Smooth muscle cell (in vitro differentiated cells): ENCODE measurements at regions not wholly inside any gene's neighbourhood (a gene's known extent, or its start where the extent isn't known, plus 50 kb on each side); places are given as distances from the start of the nearest gene placed in this dataset.

Experiments
- DNase-seq: peaks from one replicate; lab custom pipeline; 2025; ENCODE audit not compliant: unreplicated experiment; lab: John Stamatoyannopoulos, UW
- H2AFZ ChIP-seq: fragments of 200-600 bp; sonication (generic); 2 replicates; pipeline ENCODE4 v1.6.0; 2016; ENCODE audit warnings: antibody characterized with exemption, low read depth, mild to moderate bottlenecking
- H3F3A ChIP-seq: fragments of 200-600 bp; sonication (generic); 2 replicates; pipeline ENCODE4 v1.6.0; 2017; ENCODE audit warnings: antibody characterized with exemption, low read depth
- H3K27ac ChIP-seq: fragments of 200-600 bp; sonication (generic); 2 replicates; pipeline ENCODE4 v1.5.1; 2016; ENCODE audit warnings: low read depth, mild to moderate bottlenecking
- H3K27me3 ChIP-seq: fragments of 200-600 bp; sonication (generic); 2 replicates; pipeline ENCODE4 v1.6.1; 2016; ENCODE audit warnings: low read depth, mild to moderate bottlenecking
- H3K36me3 ChIP-seq: fragments of 200-600 bp; sonication (generic); 2 replicates; pipeline ENCODE4 v1.5.1; 2016; ENCODE audit warnings: low read depth
- H3K4me1 ChIP-seq: fragments of 200-600 bp; sonication (generic); 2 replicates; pipeline ENCODE4 v1.5.1; 2016; ENCODE audit warnings: low read depth
- H3K4me2 ChIP-seq: fragments of 200-600 bp; sonication (generic); 2 replicates; pipeline ENCODE4 v1.6.0; 2016; ENCODE audit warnings: mild to moderate bottlenecking
- H3K4me3 ChIP-seq: fragments of 200-600 bp; sonication (generic); 2 replicates; pipeline ENCODE4 v1.5.1; 2016; ENCODE audit warnings: mild to moderate bottlenecking
- H3K79me2 ChIP-seq: fragments of 200-600 bp; sonication (generic); 2 replicates; pipeline ENCODE4 v1.6.0; 2016; ENCODE audit warnings: low read depth, mild to moderate bottlenecking
- H3K9ac ChIP-seq: fragments of 200-600 bp; sonication (generic); 2 replicates; pipeline ENCODE4 v1.6.0; 2016; ENCODE audit warnings: low read depth
- H3K9me3 ChIP-seq: fragments of 200-600 bp; sonication (generic); replicated peaks from 2 replicates; pipeline ENCODE4 v1.5.1; 2016; ENCODE audit warnings: low read depth
- H4K20me1 ChIP-seq: fragments of 200-600 bp; sonication (generic); 2 replicates; pipeline ENCODE4 v1.6.0; 2016; ENCODE audit warnings: low read depth
- WGBS: methylation state at CpG from one replicate; pipeline ENCODE4 v1.1.7; 2016; ENCODE audit warnings: low lambda C conversion rate; 5-methylcytosine and 5-hydroxymethylcytosine counted together
- TF ChIP-seq, protein P1 (sequence below): fragments of 200-600 bp; sonication (generic); IDR thresholded peaks from 2 replicates; pipeline ENCODE4 v1.5.1; 2017; ENCODE audit warnings: borderline replicate concordance, mild to moderate bottlenecking, antibody characterized with exemption; ENCODE audit not compliant: insufficient read depth, poor library complexity, severe bottlenecking

DNA sequence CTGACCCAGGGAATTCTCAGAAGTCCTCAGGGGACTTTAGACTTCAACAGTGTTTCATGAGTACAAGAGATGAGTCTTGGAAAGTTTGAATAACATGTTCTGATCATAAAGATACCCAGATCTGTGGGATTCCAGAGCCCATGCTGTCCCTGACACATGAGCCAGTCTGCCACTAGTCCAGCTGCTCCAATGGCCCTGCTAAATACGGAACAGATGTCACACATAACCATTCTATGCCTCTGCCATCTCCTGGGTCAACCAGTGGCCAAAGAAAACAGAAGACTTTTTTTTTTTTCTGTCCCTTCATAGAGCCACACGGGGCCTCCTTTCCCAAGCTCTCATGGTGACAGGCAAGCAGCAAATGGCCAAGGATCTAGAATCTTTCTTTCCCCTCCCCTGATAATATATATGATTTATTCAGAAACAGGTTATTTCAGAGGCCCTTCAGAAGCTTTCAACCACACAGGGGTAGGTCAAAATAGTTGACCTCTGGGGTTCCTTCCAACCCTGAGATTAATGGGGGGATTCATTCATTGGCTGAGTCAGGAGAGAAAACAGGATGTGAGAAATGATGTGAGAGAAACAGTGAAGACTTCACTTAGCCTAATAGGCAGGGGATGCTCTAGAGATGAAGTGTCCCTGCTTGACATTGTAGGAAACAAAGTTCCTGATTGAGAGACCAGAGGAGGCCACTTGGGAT, 367.7 kb downstream of the CDK5RAP2 start:
- 68% methylated on average over 2 of the region's 2 CpGs for WGBS
- Histone ChIP-seq H3K4me1 (no peaks in the 10 kb centered on the region), H3K27me3 (peaks cover 4% of the 10 kb centered on the region), H3K27ac (no peak overlapping the region), H3K4me3 (no peak overlapping the region), H3K9ac (no peak overlapping the region), H3F3A (no peaks in the 10 kb centered on the region), H3K4me2 (no peak overlapping the region), H2AFZ (no peak overlapping the region), H3K36me3 (no peaks in the 10 kb centered on the region), H3K9me3 (no peaks in the 10 kb centered on the region), H3K79me2 (no peaks in the 10 kb centered on the region), H4K20me1 (no peaks in the 10 kb centered on the region)
- TF ChIP-seq, protein P1, sequence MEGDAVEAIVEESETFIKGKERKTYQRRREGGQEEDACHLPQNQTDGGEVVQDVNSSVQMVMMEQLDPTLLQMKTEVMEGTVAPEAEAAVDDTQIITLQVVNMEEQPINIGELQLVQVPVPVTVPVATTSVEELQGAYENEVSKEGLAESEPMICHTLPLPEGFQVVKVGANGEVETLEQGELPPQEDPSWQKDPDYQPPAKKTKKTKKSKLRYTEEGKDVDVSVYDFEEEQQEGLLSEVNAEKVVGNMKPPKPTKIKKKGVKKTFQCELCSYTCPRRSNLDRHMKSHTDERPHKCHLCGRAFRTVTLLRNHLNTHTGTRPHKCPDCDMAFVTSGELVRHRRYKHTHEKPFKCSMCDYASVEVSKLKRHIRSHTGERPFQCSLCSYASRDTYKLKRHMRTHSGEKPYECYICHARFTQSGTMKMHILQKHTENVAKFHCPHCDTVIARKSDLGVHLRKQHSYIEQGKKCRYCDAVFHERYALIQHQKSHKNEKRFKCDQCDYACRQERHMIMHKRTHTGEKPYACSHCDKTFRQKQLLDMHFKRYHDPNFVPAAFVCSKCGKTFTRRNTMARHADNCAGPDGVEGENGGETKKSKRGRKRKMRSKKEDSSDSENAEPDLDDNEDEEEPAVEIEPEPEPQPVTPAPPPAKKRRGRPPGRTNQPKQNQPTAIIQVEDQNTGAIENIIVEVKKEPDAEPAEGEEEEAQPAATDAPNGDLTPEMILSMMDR = no peak
- DNase-seq = no peak

DNA sequence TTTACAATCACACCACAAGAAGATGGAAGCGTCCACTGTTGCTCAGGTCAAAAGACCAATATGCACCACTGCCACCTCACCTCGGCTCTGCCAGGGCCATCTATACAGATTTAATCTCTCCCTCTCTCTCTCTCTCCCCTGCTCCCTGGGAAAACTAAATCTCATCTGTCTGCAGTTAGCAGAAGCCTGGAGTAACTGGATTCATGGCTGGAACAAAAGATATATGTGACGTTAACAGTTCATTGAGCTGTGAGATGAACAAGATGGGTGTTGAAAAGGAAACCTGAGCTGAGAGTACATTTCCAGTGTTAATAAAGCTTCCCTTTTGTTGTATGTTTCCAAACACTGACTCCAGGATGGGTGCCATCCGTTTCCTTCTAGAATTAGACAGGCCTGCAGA, 369.7 kb downstream of the CDK5RAP2 start:
- H3K4me2 ChIP-seq = no peak overlapping the region
- H4K20me1 ChIP-seq = no peaks in the 10 kb centered on the region
- TF ChIP-seq, protein P1 = no peak
- H3K36me3 ChIP-seq = no peaks in the 10 kb centered on the region
- H3K27me3 ChIP-seq = peaks cover 4% of the 10 kb centered on the region
- no peaks in the 10 kb centered on the region for H3F3A ChIP-seq
- no peak overlapping the region for H3K4me3 ChIP-seq
- no peak overlapping the region for H3K27ac ChIP-seq
- no peak overlapping the region for H2AFZ ChIP-seq
- no peaks in the 10 kb centered on the region for H3K79me2 ChIP-seq
- no peak for DNase-seq
- no peak overlapping the region for H3K9ac ChIP-seq
- WGBS = 89% methylated on average over 4 of the region's 4 CpGs
- H3K4me1 ChIP-seq = no peaks in the 10 kb centered on the region
- no peaks in the 10 kb centered on the region for H3K9me3 ChIP-seq

DNA sequence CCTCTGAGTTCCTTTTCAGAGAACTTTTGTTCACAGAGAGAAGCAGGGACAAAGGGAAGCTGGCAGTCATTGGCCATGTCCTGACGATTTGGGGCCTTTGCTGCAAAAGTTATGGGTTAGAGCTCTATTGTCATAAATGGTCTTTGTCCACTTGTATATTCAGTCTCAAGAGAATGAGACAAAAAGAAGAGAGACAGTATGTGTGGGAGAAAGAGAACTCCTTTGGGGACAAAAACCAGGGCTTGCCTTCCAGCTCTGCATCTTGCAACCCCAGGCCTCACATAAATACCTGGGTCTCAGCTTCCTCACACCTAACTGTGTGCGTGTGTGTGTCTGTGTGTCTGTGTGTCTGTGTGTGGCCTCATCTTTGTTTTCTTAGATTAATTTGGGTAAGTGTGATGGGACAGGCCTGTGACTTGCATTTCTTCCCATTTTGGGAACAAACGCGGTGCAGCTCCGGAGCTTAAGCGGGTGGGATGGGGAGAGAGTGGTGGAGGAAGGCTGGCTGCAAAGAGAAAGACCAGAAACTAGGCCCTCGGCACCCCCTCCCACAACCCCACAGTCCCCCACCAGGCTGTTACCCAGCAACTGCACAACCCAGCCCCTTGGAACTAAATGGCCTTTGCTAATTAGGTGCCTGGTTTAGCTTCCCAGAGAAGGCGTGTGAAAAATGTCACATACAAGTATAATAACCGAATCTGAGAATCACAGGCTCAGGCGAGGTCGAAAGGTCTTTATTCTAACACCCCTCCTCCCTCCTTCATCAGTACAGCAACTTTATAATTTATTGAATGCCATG, 376.9 kb downstream of the CDK5RAP2 start:
- Histone ChIP-seq H3K4me3 (no peak overlapping the region), H3K4me1 (no peaks in the 10 kb centered on the region), H3K36me3 (no peaks in the 10 kb centered on the region), H3K9ac (no peak overlapping the region), H3F3A (no peaks in the 10 kb centered on the region), H3K27ac (no peak overlapping the region), H3K27me3 (peaks cover 3% of the 10 kb centered on the region), H4K20me1 (no peaks in the 10 kb centered on the region), H3K4me2 (no peak overlapping the region), H3K79me2 (no peaks in the 10 kb centered on the region), H3K9me3 (no peaks in the 10 kb centered on the region), H2AFZ (no peak overlapping the region)
- TF ChIP-seq, protein P1 = no peak
- WGBS = 78% methylated on average over 11 of the region's 11 CpGs
- no peak for DNase-seq

DNA sequence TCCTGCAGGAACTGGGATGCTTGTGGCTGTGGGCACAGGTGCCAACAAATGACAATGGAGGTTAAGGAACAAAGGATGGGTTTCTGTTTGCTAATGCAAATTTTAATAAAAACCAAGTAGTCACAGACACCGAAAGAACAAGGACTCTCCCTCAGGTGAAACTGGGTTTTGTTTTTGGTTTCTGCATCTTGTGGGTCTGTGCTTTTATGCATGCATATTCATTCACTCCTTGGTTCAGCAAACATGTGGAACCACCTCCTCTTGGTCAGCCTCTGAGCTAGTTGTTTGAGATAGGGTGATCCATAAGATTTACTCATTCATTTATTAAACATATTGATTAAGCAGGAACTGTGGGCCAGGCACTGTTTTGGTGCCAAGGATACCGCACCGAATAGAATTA, 381.9 kb downstream of the CDK5RAP2 start:
- WGBS = 92% methylated on average over 3 of the region's 3 CpGs

More for the DNA sequence above, 381.9 kb downstream of the CDK5RAP2 start:
- TF ChIP-seq, protein P1 = no peak
- no peaks in the 10 kb centered on the region for H4K20me1 ChIP-seq
- no peak overlapping the region for H2AFZ ChIP-seq
- H3K9ac ChIP-seq = no peak overlapping the region
- no peaks in the 10 kb centered on the region for H3K27me3 ChIP-seq
- no peak overlapping the region for H3K27ac ChIP-seq
- no peaks in the 10 kb centered on the region for H3K79me2 ChIP-seq
- no peak for DNase-seq
- H3K4me3 ChIP-seq = no peak overlapping the region
- no peak overlapping the region for H3K4me2 ChIP-seq
- H3K4me1 ChIP-seq = no peaks in the 10 kb centered on the region
- H3K9me3 ChIP-seq = no peaks in the 10 kb centered on the region
- H3K36me3 ChIP-seq = no peaks in the 10 kb centered on the region
- H3F3A ChIP-seq = no peaks in the 10 kb centered on the region
